ENCODE measurements at regions not wholly inside any gene's neighbourhood (a gene's known extent, or its start where the extent isn't known, plus 50 kb on each side); places are given as distances from the start of the nearest gene placed in this dataset.

DNA sequence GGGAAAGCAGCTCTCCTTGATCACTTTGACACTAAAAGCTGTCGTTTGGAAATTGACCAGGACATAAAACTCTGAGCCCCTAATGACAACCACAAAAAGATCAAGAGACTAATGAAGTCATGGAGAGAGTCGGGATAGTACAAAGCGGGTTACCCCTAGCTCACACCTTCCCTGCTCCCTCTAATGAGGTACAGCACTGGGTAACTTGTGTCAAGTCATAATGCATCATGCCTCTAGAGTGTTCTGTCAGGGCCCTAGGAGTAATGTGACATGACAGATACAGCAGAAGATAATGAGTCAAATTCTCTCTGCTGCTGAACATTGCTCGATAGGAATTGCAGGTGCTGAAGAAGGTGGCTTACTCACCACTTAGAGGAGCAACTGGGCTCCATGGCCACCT is 130.7 kb downstream of the AQP4 start:
- TF ChIP-seq EZH2phosphoT487 (IDR thresholded peaks at IDR 0.05; ENCODE audit: low read depth, severe bottlenecking, unreplicated experiment) = no peak
- TF ChIP-seq, protein P1, sequence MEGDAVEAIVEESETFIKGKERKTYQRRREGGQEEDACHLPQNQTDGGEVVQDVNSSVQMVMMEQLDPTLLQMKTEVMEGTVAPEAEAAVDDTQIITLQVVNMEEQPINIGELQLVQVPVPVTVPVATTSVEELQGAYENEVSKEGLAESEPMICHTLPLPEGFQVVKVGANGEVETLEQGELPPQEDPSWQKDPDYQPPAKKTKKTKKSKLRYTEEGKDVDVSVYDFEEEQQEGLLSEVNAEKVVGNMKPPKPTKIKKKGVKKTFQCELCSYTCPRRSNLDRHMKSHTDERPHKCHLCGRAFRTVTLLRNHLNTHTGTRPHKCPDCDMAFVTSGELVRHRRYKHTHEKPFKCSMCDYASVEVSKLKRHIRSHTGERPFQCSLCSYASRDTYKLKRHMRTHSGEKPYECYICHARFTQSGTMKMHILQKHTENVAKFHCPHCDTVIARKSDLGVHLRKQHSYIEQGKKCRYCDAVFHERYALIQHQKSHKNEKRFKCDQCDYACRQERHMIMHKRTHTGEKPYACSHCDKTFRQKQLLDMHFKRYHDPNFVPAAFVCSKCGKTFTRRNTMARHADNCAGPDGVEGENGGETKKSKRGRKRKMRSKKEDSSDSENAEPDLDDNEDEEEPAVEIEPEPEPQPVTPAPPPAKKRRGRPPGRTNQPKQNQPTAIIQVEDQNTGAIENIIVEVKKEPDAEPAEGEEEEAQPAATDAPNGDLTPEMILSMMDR (IDR thresholded peaks at IDR 0.05; ENCODE audit: poor library complexity) = no peak
- TF ChIP-seq EZH2 (IDR thresholded peaks at IDR 0.05; ENCODE audit: borderline replicate concordance) = no peak
